Central memory CD8-positive, alpha-beta T cell (primary cell): ENCODE measurements at regions not wholly inside any gene's neighbourhood (a gene's known extent, or its start where the extent isn't known, plus 50 kb on each side); places are given as distances from the start of the nearest gene placed in this dataset.
"Not testable (repeated sequence)": the region's sequence is repeated elsewhere in the genome, so short reads cannot be mapped to it uniquely, and the experiment has no call there.

Source experiments
- ATAC-seq: fragments of 150-1000 bp; cut with Tn5 transposase; replicated peaks from 2 replicates; pipeline ENCODE4 v1.10.0; 2022; ENCODE audit warnings: mild to moderate bottlenecking, moderate FRiP score, moderate number of reproducible peaks; ENCODE audit not compliant: poor library complexity, severe bottlenecking; ENCODE audit errors: extremely low read depth
- DNase-seq, 2 donors: peaks; one replicate each; pipeline ENCODE4 v3.0.0; 2021; ENCODE audit warnings: low spot score in 2 of 2
- H3K27ac Mint-ChIP-seq: one replicate; pipeline ENCODE4 v1.8.0; 2022; ENCODE audit warnings: low read depth, mild to moderate bottlenecking, moderate library complexity, mixed read lengths
- H3K27me3 Mint-ChIP-seq: one replicate; pipeline ENCODE4 v1.8.0; 2022; ENCODE audit warnings: mixed read lengths
- H3K36me3 Mint-ChIP-seq: one replicate; pipeline ENCODE4 v1.8.0; 2022; ENCODE audit warnings: mild to moderate bottlenecking, moderate library complexity, mixed read lengths; ENCODE audit not compliant: insufficient read depth
- H3K4me1 Mint-ChIP-seq: one replicate; pipeline ENCODE4 v1.8.0; 2022; ENCODE audit warnings: mixed read lengths
- H3K4me3 Mint-ChIP-seq: one replicate; pipeline ENCODE4 v1.8.0; 2022; ENCODE audit warnings: mild to moderate bottlenecking, moderate library complexity, mixed read lengths
- H3K9me3 Mint-ChIP-seq: one replicate; pipeline ENCODE4 v1.8.0; 2022; ENCODE audit warnings: mixed read lengths

- no peaks in the 10 kb centered on the region for H3K36me3 Mint-ChIP-seq
- DNase-seq (no peak), ATAC-seq (no peak)
- H3K27ac Mint-ChIP-seq = no peak overlapping the region
- no peaks in the 10 kb centered on the region for H3K9me3 Mint-ChIP-seq
- H3K27me3 Mint-ChIP-seq = no peaks in the 10 kb centered on the region
- H3K4me1 Mint-ChIP-seq = no peaks in the 10 kb centered on the region
- no peak overlapping the region for H3K4me3 Mint-ChIP-seq
Observed at GRCh38 chr7:115827305-115828045, 203.1 kb downstream of the TFEC start.

GRCh38 chr7:115825456-115826115, 205.0 kb downstream of the TFEC start:
- no peaks in the 10 kb centered on the region for H3K36me3 Mint-ChIP-seq
- no peak overlapping the region for H3K4me3 Mint-ChIP-seq
- H3K9me3 Mint-ChIP-seq = no peaks in the 10 kb centered on the region
- H3K27me3 Mint-ChIP-seq = no peaks in the 10 kb centered on the region
- no peak overlapping the region for H3K27ac Mint-ChIP-seq
- H3K4me1 Mint-ChIP-seq = no peaks in the 10 kb centered on the region
- ATAC-seq (no peak), DNase-seq (no peak)

GRCh38 chr7:115822801-115823200, 207.8 kb downstream of the TFEC start:
- ATAC-seq (no peak), DNase-seq (no peak)
- H3K9me3 Mint-ChIP-seq = no peaks in the 10 kb centered on the region
- no peaks in the 10 kb centered on the region for H3K27me3 Mint-ChIP-seq
- no peaks in the 10 kb centered on the region for H3K36me3 Mint-ChIP-seq
- H3K4me3 Mint-ChIP-seq = no peak overlapping the region
- no peaks in the 10 kb centered on the region for H3K4me1 Mint-ChIP-seq
- H3K27ac Mint-ChIP-seq = no peak overlapping the region

GRCh38 chr7:115822380-115822779, 208.2 kb downstream of the TFEC start:
- ATAC-seq (no peak), DNase-seq (no peak)
- Mint-ChIP-seq H3K9me3 (no peaks in the 10 kb centered on the region), H3K27ac (no peak overlapping the region), H3K4me1 (no peaks in the 10 kb centered on the region), H3K4me3 (no peak overlapping the region), H3K27me3 (no peaks in the 10 kb centered on the region), H3K36me3 (no peaks in the 10 kb centered on the region)

- H3K36me3 Mint-ChIP-seq = no peaks in the 10 kb centered on the region
- H3K27ac Mint-ChIP-seq = no peak overlapping the region
- H3K9me3 Mint-ChIP-seq = no peaks in the 10 kb centered on the region
- DNase-seq (no peak), ATAC-seq (no peak)
- no peaks in the 10 kb centered on the region for H3K27me3 Mint-ChIP-seq
- H3K4me1 Mint-ChIP-seq = no peaks in the 10 kb centered on the region
- no peak overlapping the region for H3K4me3 Mint-ChIP-seq
Observed at GRCh38 chr7:115816318-115816974, 214.1 kb downstream of the TFEC start.

- DNase-seq (no peak), ATAC-seq (no peak)
- Mint-ChIP-seq H3K27me3 (no peaks in the 10 kb centered on the region), H3K27ac (no peak overlapping the region), H3K36me3 (no peaks in the 10 kb centered on the region), H3K4me1 (no peaks in the 10 kb centered on the region), H3K4me3 (no peak overlapping the region), H3K9me3 (no peaks in the 10 kb centered on the region)
Observed at GRCh38 chr7:115812794-115813193, 217.8 kb downstream of the TFEC start.

GRCh38 chr7:115805458-115805857, 225.1 kb downstream of the TFEC start:
- Mint-ChIP-seq H3K27me3 (no peaks in the 10 kb centered on the region), H3K4me1 (no peaks in the 10 kb centered on the region), H3K36me3 (no peaks in the 10 kb centered on the region), H3K4me3 (no peak overlapping the region), H3K9me3 (no peaks in the 10 kb centered on the region), H3K27ac (no peak overlapping the region)
- DNase-seq (no peak), ATAC-seq (no peak)

- H3K27me3 Mint-ChIP-seq = no peaks in the 10 kb centered on the region
- no peak for DNase-seq
- no peak overlapping the region for H3K27ac Mint-ChIP-seq
- no peak for ATAC-seq
- no peak overlapping the region for H3K4me3 Mint-ChIP-seq
- H3K4me1 Mint-ChIP-seq = no peaks in the 10 kb centered on the region
- H3K9me3 Mint-ChIP-seq = no peaks in the 10 kb centered on the region
- no peaks in the 10 kb centered on the region for H3K36me3 Mint-ChIP-seq
Observed at GRCh38 chr7:115802415-115802814, 228.1 kb downstream of the TFEC start.

- ATAC-seq (no peak), DNase-seq (no peak)
- no peaks in the 10 kb centered on the region for H3K9me3 Mint-ChIP-seq
- H3K36me3 Mint-ChIP-seq = no peaks in the 10 kb centered on the region
- H3K27ac Mint-ChIP-seq = no peak overlapping the region
- H3K27me3 Mint-ChIP-seq = no peaks in the 10 kb centered on the region
- no peaks in the 10 kb centered on the region for H3K4me1 Mint-ChIP-seq
- H3K4me3 Mint-ChIP-seq = no peak overlapping the region
Observed at GRCh38 chr7:115799430-115799829, 231.1 kb downstream of the TFEC start.

- Mint-ChIP-seq H3K27me3 (no peaks in the 10 kb centered on the region), H3K4me1 (no peaks in the 10 kb centered on the region), H3K9me3 (peaks cover 4% of the 10 kb centered on the region), H3K4me3 (no peak overlapping the region), H3K27ac (no peak overlapping the region), H3K36me3 (no peaks in the 10 kb centered on the region)
- no peak for ATAC-seq
- no peak for DNase-seq
Observed at GRCh38 chr7:115793958-115794702, 236.4 kb downstream of the TFEC start.

- Mint-ChIP-seq H3K27me3 (no peaks in the 10 kb centered on the region), H3K27ac (no peak overlapping the region), H3K9me3 (peaks cover 4% of the 10 kb centered on the region), H3K4me1 (no peaks in the 10 kb centered on the region), H3K36me3 (no peaks in the 10 kb centered on the region), H3K4me3 (no peak overlapping the region)
- no peak for ATAC-seq
- DNase-seq = no peak
Observed at GRCh38 chr7:115789901-115790300, 240.7 kb downstream of the TFEC start.

- DNase-seq, H3K36me3 Mint-ChIP-seq, ATAC-seq: not testable (repeated sequence)
Observed at GRCh38 chr7:115789473-115789872, 241.1 kb downstream of the TFEC start.

More at GRCh38 chr7:115789473-115789872, 241.1 kb downstream of the TFEC start:
- H3K27me3 Mint-ChIP-seq, H3K4me3 Mint-ChIP-seq, H3K4me1 Mint-ChIP-seq, H3K27ac Mint-ChIP-seq, H3K9me3 Mint-ChIP-seq: not testable (repeated sequence)
